Neural crest cell (in vitro differentiated cells): ENCODE measurements at regions not wholly inside any gene's neighbourhood (a gene's known extent, or its start where the extent isn't known, plus 50 kb on each side); places are given as distances from the start of the nearest gene placed in this dataset.

Experiments used
- DNase-seq: peaks from one replicate; pipeline ENCODE4 v3.0.0; 2021; ENCODE audit warnings: low read depth, mixed read lengths, low spot score
- H3K27ac Mint-ChIP-seq: one replicate; pipeline ENCODE4 v1.8.0; 2021; ENCODE audit warnings: mild to moderate bottlenecking, mixed read lengths; ENCODE audit not compliant: unreplicated experiment
- H3K27me3 Mint-ChIP-seq: 2 replicates; pipeline ENCODE4 v1.8.0; 2021; ENCODE audit warnings: low read depth, mild to moderate bottlenecking, mixed read lengths
- H3K36me3 Mint-ChIP-seq: 2 replicates; pipeline ENCODE4 v1.8.0; 2021; ENCODE audit warnings: low read depth, mild to moderate bottlenecking, mixed read lengths
- H3K4me1 Mint-ChIP-seq: 2 replicates; pipeline ENCODE4 v1.8.0; 2021; ENCODE audit warnings: mixed read lengths
- H3K4me3 Mint-ChIP-seq: one replicate; pipeline ENCODE4 v1.8.0; 2021; ENCODE audit warnings: mild to moderate bottlenecking, mixed read lengths
- H3K9me3 Mint-ChIP-seq: 2 replicates; pipeline ENCODE4 v1.8.0; 2021; ENCODE audit warnings: mixed read lengths
- TF ChIP-seq, protein P1 (sequence below): fragments of 200-600 bp; sonication (generic); conservative IDR thresholded peaks from 2 replicates; pipeline ENCODE4 v1.5.0; 2021; ENCODE audit warnings: antibody characterized with exemption, mild to moderate bottlenecking

DNA sequence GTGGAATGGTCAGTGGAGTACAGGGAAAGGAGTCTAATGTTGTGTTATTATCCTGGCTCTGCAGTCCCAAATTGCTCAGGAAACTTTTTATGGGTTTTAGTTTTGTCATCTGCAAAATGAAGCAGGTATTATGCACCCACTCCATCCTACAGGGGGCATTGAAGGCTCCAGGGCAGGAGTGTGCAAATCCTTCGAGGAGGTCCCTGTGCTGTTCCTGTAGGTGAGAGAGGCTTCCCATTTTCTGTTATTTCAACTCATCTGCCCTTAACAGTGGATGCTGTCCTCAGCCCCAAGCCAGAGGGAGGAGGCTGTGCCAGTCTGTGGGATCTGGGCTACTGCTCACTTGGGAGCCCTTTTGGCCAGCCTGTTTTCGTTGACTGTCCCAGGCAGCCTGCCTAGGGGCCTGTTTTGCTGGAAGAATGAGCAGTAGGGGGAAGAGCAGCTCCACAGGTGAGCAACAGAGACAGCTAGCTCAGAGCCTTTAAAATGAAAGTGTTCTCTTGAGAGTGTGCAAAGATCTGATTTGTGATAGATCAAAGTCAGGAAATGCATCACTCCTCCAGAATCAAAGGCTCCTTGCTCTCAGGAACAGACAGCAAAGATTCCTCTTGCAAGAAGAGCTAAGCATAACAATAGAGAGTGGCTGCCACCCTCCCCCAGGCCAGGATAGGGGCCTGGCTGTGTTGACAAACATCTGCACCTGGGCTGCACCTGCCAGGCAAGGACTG lies 317.6 kb upstream of the PROX1 start:
- TF ChIP-seq, protein P1, sequence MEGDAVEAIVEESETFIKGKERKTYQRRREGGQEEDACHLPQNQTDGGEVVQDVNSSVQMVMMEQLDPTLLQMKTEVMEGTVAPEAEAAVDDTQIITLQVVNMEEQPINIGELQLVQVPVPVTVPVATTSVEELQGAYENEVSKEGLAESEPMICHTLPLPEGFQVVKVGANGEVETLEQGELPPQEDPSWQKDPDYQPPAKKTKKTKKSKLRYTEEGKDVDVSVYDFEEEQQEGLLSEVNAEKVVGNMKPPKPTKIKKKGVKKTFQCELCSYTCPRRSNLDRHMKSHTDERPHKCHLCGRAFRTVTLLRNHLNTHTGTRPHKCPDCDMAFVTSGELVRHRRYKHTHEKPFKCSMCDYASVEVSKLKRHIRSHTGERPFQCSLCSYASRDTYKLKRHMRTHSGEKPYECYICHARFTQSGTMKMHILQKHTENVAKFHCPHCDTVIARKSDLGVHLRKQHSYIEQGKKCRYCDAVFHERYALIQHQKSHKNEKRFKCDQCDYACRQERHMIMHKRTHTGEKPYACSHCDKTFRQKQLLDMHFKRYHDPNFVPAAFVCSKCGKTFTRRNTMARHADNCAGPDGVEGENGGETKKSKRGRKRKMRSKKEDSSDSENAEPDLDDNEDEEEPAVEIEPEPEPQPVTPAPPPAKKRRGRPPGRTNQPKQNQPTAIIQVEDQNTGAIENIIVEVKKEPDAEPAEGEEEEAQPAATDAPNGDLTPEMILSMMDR, result no peak
- no peak for DNase-seq
- no peaks in the 10 kb centered on the region for H3K36me3 Mint-ChIP-seq
- no peak overlapping the region for H3K4me3 Mint-ChIP-seq
- H3K27ac Mint-ChIP-seq, result no peak overlapping the region
- no peaks in the 10 kb centered on the region for H3K27me3 Mint-ChIP-seq
- H3K4me1 Mint-ChIP-seq, result no peaks in the 10 kb centered on the region
- peaks cover 3% of the 10 kb centered on the region for H3K9me3 Mint-ChIP-seq

DNA sequence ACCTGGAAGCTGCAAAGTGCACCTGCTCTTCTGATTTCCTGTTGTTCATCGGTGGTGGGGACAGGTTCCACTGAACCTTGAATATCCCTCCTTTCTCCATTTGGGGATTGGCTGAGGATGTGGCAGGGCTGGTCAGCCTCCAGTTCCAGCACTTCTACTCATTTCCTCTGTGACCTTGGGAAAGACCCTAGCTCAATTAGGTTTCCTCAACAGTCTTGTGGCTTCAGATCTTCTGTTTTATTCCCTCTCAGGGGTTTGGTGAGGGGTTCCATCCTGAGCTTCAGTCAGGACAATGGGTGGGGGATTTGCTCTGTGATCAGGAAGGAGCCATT lies 317.1 kb upstream of the PROX1 start:
- Mint-ChIP-seq H3K4me1 (no peaks in the 10 kb centered on the region), H3K27me3 (no peaks in the 10 kb centered on the region), H3K36me3 (no peaks in the 10 kb centered on the region), H3K27ac (no peak overlapping the region), H3K4me3 (no peak overlapping the region), H3K9me3 (peaks cover 3% of the 10 kb centered on the region)
- no peak for DNase-seq
- TF ChIP-seq, protein P1, result no peak

DNA sequence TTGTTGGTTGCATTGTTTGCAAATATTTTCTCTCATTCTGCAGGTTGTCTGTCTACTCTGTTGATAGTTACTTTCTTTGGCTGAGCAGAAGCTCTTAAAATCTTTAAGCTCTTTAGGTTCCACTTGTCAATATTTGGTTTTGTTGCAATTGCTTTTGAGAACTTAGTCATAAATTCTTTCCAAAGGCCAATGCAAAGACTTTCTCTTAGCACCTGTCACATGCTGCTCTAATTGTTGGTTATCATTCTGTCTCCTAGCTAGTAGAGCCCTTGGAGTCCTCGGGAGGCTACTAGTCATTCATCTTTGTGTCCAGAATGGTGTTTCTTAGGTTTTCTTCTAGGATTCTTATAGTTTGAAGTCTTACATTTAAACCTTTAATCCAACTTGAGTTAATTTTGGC lies 312.7 kb upstream of the PROX1 start:
- TF ChIP-seq, protein P1, result no peak
- Mint-ChIP-seq H3K27me3 (no peaks in the 10 kb centered on the region), H3K4me3 (no peak overlapping the region), H3K27ac (no peak overlapping the region), H3K9me3 (no peaks in the 10 kb centered on the region), H3K36me3 (no peaks in the 10 kb centered on the region), H3K4me1 (no peaks in the 10 kb centered on the region)
- no peak for DNase-seq

DNA sequence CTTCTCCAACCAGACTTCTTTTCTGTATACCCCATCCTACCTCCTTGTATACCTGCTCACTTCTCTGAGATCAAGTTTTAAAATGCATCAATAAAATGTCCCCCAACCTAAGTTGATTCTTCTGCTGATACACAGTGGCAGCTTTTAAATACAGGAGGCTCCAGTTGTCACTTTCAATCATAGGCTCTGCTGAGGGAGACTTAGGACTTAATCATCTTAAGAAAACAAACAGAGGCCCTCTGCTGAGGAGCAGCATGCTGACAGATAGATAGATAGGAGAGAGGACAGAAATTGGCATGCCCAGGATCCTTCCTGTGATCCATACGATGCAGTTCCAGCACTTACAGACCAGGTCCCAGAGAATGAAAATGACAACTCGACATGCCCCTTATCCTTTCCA lies 311.0 kb upstream of the PROX1 start:
- H3K27me3 Mint-ChIP-seq, result no peaks in the 10 kb centered on the region
- no peak for DNase-seq
- H3K9me3 Mint-ChIP-seq, result no peaks in the 10 kb centered on the region
- no peak overlapping the region for H3K27ac Mint-ChIP-seq
- no peak overlapping the region for H3K4me3 Mint-ChIP-seq
- H3K36me3 Mint-ChIP-seq, result no peaks in the 10 kb centered on the region
- TF ChIP-seq, protein P1, result no peak
- H3K4me1 Mint-ChIP-seq, result no peaks in the 10 kb centered on the region

DNA sequence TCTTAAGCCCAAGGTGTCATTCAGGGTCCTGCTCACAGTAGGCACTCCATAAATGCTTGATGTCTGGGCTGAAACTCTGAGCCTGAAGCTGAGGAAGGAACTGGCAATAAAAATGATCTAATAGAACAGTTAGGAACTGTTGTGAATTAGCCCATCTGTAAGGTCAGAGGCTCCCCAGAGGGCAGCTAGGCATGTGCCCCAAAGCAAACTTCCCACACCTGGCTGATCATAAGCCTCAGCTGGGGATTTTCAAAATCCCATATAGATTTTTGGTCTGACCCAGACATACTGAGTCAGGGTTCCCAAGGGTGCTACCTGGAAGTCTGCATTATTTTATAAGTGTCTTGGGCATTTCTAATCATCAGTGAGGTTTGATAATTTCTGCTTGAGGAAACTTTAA lies 309.4 kb upstream of the PROX1 start:
- Mint-ChIP-seq H3K4me1 (no peaks in the 10 kb centered on the region), H3K27ac (peak overlapping the region; percentile 38), H3K36me3 (no peaks in the 10 kb centered on the region), H3K27me3 (no peaks in the 10 kb centered on the region), H3K4me3 (no peak overlapping the region), H3K9me3 (no peaks in the 10 kb centered on the region)
- TF ChIP-seq, protein P1, result no peak
- no peak for DNase-seq
